Peyer's patch (tissue), 4 donors: ENCODE measurements at regions not wholly inside any gene's neighbourhood (a gene's known extent, or its start where the extent isn't known, plus 50 kb on each side); places are given as distances from the start of the nearest gene placed in this dataset.

Source experiments
- DNase-seq, 3 donors: peaks; one replicate each; pipeline ENCODE4 v3.0.0-alpha.2; 2017 to 2019
- H3K27ac ChIP-seq, 4 donors: fragments of 200-600 bp; sonication (generic); one replicate each; pipeline ENCODE4 v1.5.1; 2016 to 2019
- H3K27me3 ChIP-seq, 2 donors: fragments of 200-600 bp; sonication (generic); one replicate each; pipeline ENCODE4 v1.5.1; 2019
- H3K36me3 ChIP-seq, 3 donors: fragments of 200-600 bp; sonication (generic); one replicate each; pipeline ENCODE4 v1.5.1; 2016 to 2019
- H3K4me1 ChIP-seq, 4 donors: fragments of 200-600 bp; sonication (generic); one replicate each; pipeline ENCODE4 v1.5.1; 2016 to 2019
- H3K4me3 ChIP-seq, 4 donors: fragments of 200-600 bp; sonication (generic); 1 replicate in 3 of 4; 2 replicates in 1 of 4; pipeline ENCODE4 v1.5.1; 2016 to 2019; ENCODE audit warnings: mild to moderate bottlenecking in 1 of 4
- H3K9me3 ChIP-seq, 4 donors: fragments of 200-600 bp; sonication (generic); one replicate each; pipeline ENCODE4 v1.5.1; 2016 to 2019; ENCODE audit warnings: mild to moderate bottlenecking in 1 of 4
- POLR2A ChIP-seq, 2 donors: fragments of 450-650 bp; IDR thresholded peaks; one replicate each; pipeline ENCODE4 v1.5.1; 2017; ENCODE audit warnings: antibody characterized with exemption in 2 of 2, mild to moderate bottlenecking in 2 of 2, moderate library complexity in 2 of 2
- TF ChIP-seq, protein P1 (sequence below), 6 experiments: fragments of 450-650 bp in 4 of 6; fragments of 200-600 bp in 2 of 6; sonication (generic) in 1 of 6; IDR thresholded peaks; one replicate each; pipeline ENCODE4 v1.5.1; 2017 to 2019; ENCODE audit warnings: antibody characterized with exemption in 6 of 6, mild to moderate bottlenecking in 3 of 6, moderate library complexity in 1 of 6

DNA sequence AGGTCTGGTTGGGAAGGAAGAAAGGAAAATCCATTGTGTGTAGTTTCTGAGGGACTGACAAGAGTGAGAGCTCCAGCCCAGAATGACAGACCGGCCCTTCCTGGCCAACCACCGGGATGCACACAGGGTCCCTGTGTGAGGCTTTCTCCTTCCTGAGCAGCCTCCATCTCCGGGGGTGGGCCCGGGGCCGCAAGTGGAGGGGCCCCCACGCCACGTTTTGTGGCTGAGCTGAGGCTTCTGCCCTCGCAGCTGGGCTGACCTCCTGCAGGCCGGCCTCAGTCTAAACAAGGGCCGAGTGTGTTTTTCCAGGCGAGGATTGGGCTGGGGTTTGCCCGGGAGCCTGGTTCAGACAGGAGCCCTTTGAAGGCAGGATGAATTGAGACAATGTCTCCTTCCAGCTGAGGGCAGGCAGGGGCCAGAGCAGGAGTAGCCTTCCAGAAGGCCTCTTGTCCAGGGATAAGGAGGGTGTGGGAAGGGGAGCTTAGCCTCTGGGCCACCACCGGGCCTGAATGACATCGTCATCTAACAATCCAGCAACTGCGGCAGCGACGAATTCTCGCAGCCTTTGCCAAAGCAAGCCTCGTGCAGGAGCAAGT is 96.5 kb upstream of the NCOR2 start:
- H3K4me1 ChIP-seq: no peaks in the 10 kb centered on the region
- DNase-seq: peak in 1 of 3 donors; percentile 31
- peaks cover 0 to under 1% (median 0%) of the 10 kb centered on the region in 4 donors for H3K9me3 ChIP-seq
- no peak overlapping the region for H3K27ac ChIP-seq
- H3K27me3 ChIP-seq: no peaks in the 10 kb centered on the region
- no peak overlapping the region for H3K4me3 ChIP-seq
- TF ChIP-seq POLR2A (IDR thresholded peaks at IDR 0.05): no peak
- TF ChIP-seq, protein P1, sequence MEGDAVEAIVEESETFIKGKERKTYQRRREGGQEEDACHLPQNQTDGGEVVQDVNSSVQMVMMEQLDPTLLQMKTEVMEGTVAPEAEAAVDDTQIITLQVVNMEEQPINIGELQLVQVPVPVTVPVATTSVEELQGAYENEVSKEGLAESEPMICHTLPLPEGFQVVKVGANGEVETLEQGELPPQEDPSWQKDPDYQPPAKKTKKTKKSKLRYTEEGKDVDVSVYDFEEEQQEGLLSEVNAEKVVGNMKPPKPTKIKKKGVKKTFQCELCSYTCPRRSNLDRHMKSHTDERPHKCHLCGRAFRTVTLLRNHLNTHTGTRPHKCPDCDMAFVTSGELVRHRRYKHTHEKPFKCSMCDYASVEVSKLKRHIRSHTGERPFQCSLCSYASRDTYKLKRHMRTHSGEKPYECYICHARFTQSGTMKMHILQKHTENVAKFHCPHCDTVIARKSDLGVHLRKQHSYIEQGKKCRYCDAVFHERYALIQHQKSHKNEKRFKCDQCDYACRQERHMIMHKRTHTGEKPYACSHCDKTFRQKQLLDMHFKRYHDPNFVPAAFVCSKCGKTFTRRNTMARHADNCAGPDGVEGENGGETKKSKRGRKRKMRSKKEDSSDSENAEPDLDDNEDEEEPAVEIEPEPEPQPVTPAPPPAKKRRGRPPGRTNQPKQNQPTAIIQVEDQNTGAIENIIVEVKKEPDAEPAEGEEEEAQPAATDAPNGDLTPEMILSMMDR (IDR thresholded peaks at IDR 0.05): no peak
- no peaks in the 10 kb centered on the region for H3K36me3 ChIP-seq

- peaks cover 0 to 6% (median 0%) of the 10 kb centered on the region in 4 donors for H3K9me3 ChIP-seq
- no peak for TF ChIP-seq POLR2A (IDR thresholded peaks at IDR 0.05)
- TF ChIP-seq, protein P1 (IDR thresholded peaks at IDR 0.05): no peak
- no peaks in the 10 kb centered on the region for H3K27me3 ChIP-seq
- DNase-seq: no peak
- no peak overlapping the region for H3K27ac ChIP-seq
- H3K4me3 ChIP-seq: no peak overlapping the region
- H3K4me1 ChIP-seq: no peaks in the 10 kb centered on the region
- no peaks in the 10 kb centered on the region for H3K36me3 ChIP-seq
Measured at GRCh38 chr12:124663206-124663605, 95.8 kb upstream of the NCOR2 start.

- Histone ChIP-seq H3K27me3 (no peaks in the 10 kb centered on the region), H3K4me3 (no peak overlapping the region), H3K27ac (no peak overlapping the region), H3K9me3 (peaks cover 0 to 6% (median 0%) of the 10 kb centered on the region in 4 donors), H3K4me1 (no peaks in the 10 kb centered on the region), H3K36me3 (no peaks in the 10 kb centered on the region)
- no peak for DNase-seq
- TF ChIP-seq, protein P1 (IDR thresholded peaks at IDR 0.05): no peak
- TF ChIP-seq POLR2A (IDR thresholded peaks at IDR 0.05): no peak
Measured at GRCh38 chr12:124661341-124661740, 93.9 kb upstream of the NCOR2 start.

GRCh38 chr12:124660851-124661250 is 93.4 kb upstream of the NCOR2 start:
- Histone ChIP-seq H3K9me3 (peaks cover 0 to 6% (median 0%) of the 10 kb centered on the region in 4 donors), H3K4me3 (no peak overlapping the region), H3K36me3 (no peaks in the 10 kb centered on the region), H3K27me3 (no peaks in the 10 kb centered on the region), H3K4me1 (peaks cover 0 to 4% (median 0%) of the 10 kb centered on the region in 4 donors), H3K27ac (no peak overlapping the region)
- TF ChIP-seq, protein P1 (IDR thresholded peaks at IDR 0.05): no peak
- TF ChIP-seq POLR2A (IDR thresholded peaks at IDR 0.05): no peak
- no peak for DNase-seq

GRCh38 chr12:124658806-124659402 is 91.5 kb upstream of the NCOR2 start:
- Histone ChIP-seq H3K4me3 (no peak overlapping the region), H3K4me1 (peaks cover 0 to 14% (median 0%) of the 10 kb centered on the region in 4 donors), H3K27ac (no peak overlapping the region), H3K9me3 (peaks cover 0 to 6% (median 0%) of the 10 kb centered on the region in 4 donors), H3K27me3 (no peaks in the 10 kb centered on the region), H3K36me3 (no peaks in the 10 kb centered on the region)
- TF ChIP-seq, protein P1 (IDR thresholded peaks at IDR 0.05): no peak
- TF ChIP-seq POLR2A (IDR thresholded peaks at IDR 0.05): no peak
- DNase-seq: no peak
